ENCODE measurements at regions not wholly inside any gene's neighbourhood (a gene's known extent, or its start where the extent isn't known, plus 50 kb on each side); places are given as distances from the start of the nearest gene placed in this dataset.

DNA sequence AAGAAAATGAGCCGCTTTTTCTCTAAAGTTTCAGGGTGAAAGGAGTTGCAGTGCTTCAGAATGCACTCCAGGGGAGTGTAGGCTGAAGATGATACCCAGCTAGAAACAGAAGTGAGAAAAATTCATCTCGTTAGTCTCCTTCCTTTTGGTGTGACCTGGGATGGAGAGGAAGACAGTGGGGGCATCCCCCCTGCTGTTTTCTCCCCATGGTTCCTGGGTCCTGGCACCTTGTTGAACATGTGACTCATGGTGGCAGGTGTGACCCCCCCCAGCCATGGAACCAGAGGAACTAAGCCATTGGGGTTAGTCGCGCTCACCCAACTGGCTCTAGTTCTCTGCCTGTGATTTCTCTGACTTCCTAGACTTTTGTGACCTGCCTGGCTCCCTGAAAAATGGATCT, 424.6 kb downstream of the CSNK1G3 start:
- TF ChIP-seq EZH2 (IDR thresholded peaks at IDR 0.05; ENCODE audit: insufficient read depth, poor library complexity, severe bottlenecking) (no peak), EZH2phosphoT487 (IDR thresholded peaks at IDR 0.05; ENCODE audit: insufficient read depth, low read depth) (no peak)
